ENCODE measurements at regions not wholly inside any gene's neighbourhood (a gene's known extent, or its start where the extent isn't known, plus 50 kb on each side); places are given as distances from the start of the nearest gene placed in this dataset.
A peak's percentile ranks its signal among the peaks of the same experiment; 100 is the strongest.
"Not testable (repeated sequence)": the region's sequence is repeated elsewhere in the genome, so short reads cannot be mapped to it uniquely, and the experiment has no call there.

DNA sequence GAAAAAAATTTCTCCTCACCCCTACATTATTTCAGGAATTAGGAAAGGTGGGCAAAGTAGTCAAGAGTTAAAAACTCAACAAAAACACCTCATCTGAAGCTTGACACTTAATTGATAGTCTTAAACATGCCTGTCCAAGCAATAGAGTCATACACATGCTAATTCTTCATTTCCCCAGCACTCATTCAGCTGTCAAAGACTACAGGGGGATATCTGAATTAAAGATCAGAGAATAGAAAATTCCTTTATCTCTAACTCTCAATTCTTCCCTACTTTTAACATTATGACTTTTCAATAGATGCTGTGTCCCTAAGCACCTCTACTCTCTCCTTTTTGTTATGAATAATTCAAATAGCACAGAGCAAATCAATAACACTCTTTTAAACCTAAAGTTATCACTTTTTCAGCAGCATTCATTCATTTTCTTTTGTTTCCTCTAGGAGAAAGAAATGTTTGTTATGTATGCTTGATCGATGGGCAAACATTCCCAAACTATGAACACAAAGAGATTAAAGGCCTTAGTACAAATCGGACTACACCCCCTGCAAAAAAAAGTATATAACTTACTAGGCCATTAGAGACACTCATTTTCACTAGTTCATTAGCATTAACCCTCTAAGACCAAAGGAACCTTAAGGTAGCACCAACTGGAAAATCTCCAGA lies 94.9 kb upstream of the SPTLC3 start:
- intact Hi-C loops (cut with DNase I, micrococcal nuclease): no loop called here
- DNase-seq (no peak), ATAC-seq (no peak)

DNA sequence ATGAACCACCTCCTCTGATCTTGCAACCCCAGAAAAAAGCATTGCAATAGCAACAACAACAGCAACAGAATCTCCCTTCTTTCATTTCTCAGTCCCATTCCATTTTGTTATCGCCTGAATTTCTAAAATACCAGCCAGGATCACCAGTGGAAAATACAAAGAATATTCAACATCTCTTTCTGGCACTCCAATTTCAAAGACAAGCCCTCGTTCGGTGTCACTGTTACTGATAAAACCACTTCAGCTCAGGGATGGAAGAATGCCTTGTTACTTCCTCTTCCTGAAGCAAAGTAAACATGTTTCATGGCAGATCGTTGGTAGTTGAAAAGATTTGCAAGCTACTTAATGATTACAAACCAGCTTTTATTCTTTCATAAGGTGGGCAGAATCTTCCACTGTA lies 94.0 kb upstream of the SPTLC3 start:
- DNase-seq: no peak
- intact Hi-C loops (cut with DNase I, micrococcal nuclease): no loop called here
- no peak for ATAC-seq

- ATAC-seq (no peak), DNase-seq (no peak)
- intact Hi-C loops (cut with DNase I, micrococcal nuclease): no loop called here
These were observed 92.1 kb upstream of the SPTLC3 start for GRCh38 chr20:12916699-12917098.

DNA sequence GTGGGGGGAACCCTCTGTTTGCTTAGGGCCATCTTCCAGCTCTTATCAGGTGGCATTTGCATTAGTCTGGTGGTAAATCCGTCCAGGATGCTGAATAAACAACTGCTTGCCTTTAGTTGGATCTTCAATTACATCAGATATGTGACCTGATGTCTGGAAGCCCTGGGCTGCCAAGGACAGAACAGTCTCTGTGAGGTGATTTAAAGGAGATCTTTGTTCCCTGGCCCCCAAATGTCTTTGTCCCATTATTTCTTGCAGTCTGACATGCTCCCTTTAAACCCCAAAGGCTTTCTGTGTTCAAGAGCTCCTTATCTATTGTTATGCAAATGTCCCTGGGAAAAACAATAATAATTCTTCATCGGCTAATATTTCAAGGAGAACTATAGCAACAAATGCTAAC lies 84.6 kb upstream of the SPTLC3 start:
- DNase-seq: no peak
- no peak for ATAC-seq
- intact Hi-C loops (cut with DNase I, micrococcal nuclease): no loop called here

DNA sequence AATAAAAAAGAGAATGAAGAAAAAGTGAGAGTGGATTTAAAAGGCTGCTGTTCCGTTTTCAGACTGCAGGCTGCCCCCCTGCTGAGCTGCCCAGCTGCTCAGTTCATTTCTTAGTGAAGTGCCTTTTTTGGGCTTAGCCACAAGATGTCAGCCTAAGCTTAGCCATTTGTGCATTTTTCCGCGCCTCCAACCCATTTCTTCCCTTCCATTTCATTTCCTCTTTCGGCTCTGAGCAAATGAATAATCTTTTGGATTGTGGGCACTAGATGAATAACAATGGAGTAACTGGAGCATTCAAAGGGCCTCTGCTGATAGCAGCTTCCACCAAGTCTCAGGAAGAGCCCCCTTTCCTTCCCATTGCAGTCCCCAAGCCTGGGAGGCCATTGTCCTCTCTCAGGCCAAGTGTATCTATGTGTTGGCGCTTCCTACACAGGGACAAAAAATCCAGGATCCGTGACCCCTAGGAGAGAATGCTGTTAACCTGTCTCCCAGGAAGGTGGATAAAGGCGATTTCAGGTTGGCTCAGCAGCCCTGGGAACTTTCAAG lies 83.5 kb upstream of the SPTLC3 start:
- intact Hi-C loops (cut with DNase I, micrococcal nuclease): no loop called here
- ATAC-seq (peak; percentile 97), DNase-seq (peak; percentile 38 to 40)

DNA sequence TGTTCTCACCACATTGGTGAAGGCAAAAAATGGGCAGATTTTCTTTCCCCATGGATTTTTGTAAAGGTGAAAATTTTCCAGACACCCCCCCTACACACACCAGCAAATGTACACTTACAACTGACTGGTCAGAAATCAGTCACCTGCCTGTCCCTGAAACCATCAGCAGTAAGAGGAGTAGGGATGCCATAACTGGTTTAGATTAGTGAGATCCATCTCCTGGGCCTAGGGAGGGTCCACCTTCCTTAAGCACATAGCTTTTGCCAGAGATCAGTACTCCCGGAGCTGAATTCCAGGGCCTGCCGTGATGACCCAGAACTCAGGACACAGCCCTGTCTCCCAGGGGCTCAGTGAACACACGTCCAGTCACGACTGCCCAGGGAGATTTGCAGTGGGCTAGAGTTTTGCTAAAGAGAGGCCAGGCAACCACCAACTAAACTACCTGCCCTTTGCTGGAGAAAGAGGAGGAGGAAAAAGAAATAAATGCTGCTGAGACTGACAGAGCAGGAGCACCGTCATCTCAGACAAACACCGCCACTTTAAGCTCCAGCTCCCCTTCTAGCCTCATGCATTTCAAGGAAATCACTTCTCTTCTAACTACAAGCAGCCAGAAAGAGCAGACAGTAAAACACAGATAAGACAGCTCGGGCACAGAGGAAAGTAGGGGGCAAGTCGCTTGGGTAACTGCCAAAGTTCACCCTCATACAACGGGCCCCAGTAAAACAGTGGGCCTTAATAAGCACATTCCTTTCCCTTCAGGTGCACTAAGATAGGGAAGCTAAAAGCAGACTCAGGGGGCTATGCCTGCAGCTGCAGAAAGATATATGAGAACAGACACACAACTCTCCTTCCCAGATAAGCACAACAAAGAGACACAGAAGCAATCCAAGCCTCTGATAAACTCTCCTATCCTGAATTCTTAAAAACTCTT lies 82.6 kb upstream of the SPTLC3 start:
- intact Hi-C loops (cut with DNase I, micrococcal nuclease): no loop called here
- no peak for DNase-seq
- ATAC-seq: peak; percentile 15

DNA sequence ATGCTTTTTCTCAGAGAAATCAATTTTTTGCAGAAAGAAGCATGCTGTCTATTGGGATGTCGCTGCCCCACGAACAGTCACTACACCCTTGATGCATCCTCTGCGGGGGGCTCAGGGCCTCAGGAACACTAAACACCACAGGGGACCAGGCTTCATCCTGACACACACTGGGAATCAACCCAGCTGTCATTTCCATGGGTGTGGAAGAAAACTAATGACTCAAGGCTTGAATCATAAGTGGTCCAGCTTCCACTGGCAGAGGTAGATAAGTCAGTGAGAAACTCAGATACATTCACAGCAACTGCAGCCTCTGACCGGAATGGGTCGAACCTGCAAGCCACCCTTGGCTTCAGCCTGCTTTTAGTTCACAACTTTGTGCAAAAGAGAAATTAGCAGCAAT lies 81.3 kb upstream of the SPTLC3 start:
- no peak for DNase-seq
- intact Hi-C loops (cut with DNase I, micrococcal nuclease): no loop called here
- ATAC-seq: no peak

- DNase-seq (no peak), ATAC-seq (no peak)
- intact Hi-C loops (cut with DNase I, micrococcal nuclease): no loop called here
These were observed 80.4 kb upstream of the SPTLC3 start for GRCh38 chr20:12928358-12928754.

GRCh38 chr20:12928755-12929401 lies 79.9 kb upstream of the SPTLC3 start:
- no peak for DNase-seq
- intact Hi-C loops (cut with DNase I, micrococcal nuclease): no loop called here
- ATAC-seq: peak; percentile 33

DNA sequence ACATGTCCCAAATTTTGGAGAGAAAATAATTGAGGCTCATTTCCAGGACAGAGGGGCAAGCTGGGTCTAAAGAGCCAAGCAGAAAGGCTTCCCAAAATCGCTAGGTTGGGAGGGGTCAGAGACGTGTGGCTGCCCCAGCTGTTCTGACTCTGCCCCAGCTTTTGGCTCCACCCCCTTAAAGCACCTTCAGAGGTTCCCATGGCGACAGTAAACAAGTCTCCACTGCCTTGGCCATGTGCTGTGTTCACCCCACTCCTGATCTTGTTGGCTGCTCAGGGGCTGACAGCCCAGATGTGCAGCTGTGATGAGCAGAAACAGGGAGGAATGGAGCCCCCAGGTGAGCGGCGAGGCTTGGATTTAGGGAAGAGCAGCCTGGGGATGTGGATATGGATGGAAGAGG lies 72.8 kb upstream of the SPTLC3 start:
- ATAC-seq: no peak
- DNase-seq: no peak
- intact Hi-C loops (cut with DNase I, micrococcal nuclease): no loop called here

DNA sequence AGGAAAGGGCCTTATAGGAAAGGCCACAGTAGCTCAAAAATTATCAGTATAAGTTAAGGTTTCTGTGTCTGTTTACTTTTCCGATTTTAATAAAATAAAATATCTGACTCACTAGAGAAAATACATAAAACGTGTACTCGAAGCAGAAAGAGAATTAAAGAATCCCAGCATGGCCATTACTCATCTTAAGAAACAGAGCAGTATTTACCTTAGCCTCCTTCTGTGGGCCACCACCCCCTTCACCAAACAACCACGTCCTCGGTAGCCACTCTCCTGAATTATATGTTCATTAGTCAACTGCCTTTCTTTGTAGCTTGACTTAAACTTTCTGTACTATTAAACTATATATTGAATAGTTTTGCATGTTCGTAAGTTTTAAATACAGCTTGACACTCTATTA lies 72.2 kb upstream of the SPTLC3 start:
- DNase-seq (no peak), ATAC-seq (no peak)
- intact Hi-C loops (cut with DNase I, micrococcal nuclease): no loop called here

DNA sequence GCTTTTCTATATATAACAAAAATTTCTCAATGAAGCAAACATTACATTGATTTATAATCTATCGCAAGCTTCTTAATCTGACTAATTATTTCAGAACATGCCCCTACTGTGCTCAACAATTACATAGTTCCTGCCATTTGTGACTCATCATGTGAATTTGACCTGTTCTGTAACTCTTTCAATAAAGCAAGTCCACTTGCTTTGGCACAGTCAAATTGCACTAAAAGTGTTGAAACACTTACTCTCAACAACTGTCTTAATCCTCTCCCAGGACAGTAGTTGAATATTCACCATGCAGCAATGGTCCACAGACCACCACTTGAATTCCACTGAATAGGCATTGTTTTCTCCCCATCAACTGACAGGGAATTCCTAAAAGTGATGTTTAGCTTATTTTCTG lies 67.7 kb upstream of the SPTLC3 start:
- intact Hi-C loops (cut with DNase I, micrococcal nuclease): no loop called here
- DNase-seq (no peak), ATAC-seq (no peak)

GRCh38 chr20:12942123-12942522 lies 66.6 kb upstream of the SPTLC3 start:
- DNase-seq (no peak), ATAC-seq (no peak)
- intact Hi-C loops (cut with DNase I, micrococcal nuclease): no loop called here

DNA sequence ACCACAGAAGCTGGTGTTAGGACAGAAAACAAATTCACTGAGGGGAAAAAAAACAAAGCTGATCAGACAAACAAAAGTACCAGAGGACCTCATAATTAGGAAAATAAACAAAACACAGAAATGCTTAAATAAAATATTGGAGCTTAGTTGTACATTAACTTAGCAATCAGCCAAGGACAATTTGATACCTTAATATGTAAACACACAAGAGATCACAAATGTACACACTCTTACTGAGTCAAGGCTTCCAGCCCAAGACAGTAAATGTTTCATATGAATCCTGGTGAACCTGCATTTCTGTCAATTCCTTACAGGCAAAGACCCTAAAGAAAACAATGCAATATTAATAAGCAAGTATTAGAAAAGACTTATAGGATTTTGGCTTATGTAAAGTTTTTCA lies 62.0 kb upstream of the SPTLC3 start:
- DNase-seq: no peak
- ATAC-seq: no peak
- intact Hi-C loops (cut with DNase I, micrococcal nuclease): no loop called here

DNA sequence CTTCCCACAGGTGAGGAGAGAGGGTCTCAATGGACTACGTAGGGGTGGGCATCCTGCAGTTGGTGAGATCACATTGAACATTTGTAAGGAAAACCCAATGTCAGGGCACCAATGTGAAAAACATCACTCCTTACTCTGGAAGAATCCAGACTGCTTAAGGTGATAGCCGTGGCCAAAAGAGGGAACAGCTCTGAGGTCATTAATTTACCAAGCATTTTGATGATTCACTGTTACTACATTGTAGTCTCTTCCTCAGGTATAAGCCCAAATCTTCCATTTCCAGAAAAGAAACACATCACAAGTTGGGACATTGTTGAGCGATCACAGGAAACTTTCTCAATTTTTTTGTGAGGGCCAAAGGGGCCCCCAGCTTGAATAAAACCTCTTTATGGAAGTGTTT lies 61.1 kb upstream of the SPTLC3 start:
- no peak for DNase-seq
- ATAC-seq: no peak
- intact Hi-C loops (cut with DNase I, micrococcal nuclease): no loop called here

GRCh38 chr20:12949429-12949980 lies 59.3 kb upstream of the SPTLC3 start:
- ATAC-seq (no peak), DNase-seq (no peak)
- intact Hi-C loops (cut with DNase I, micrococcal nuclease): no loop called here

- DNase-seq; ATAC-seq; intact Hi-C loops (cut with DNase I, micrococcal nuclease): not testable (repeated sequence)
These were observed 54.5 kb upstream of the SPTLC3 start for GRCh38 chr20:12954254-12954653.

GRCh38 chr20:12955611-12956010 lies 53.2 kb upstream of the SPTLC3 start:
- intact Hi-C loops (cut with DNase I, micrococcal nuclease): no loop called here
- DNase-seq: no peak
- ATAC-seq: no peak

GRCh38 chr20:12956303-12956702 lies 52.5 kb upstream of the SPTLC3 start:
- no peak for ATAC-seq
- intact Hi-C loops (cut with DNase I, micrococcal nuclease): no loop called here
- DNase-seq: no peak

Measured in left colon (tissue), 2 donors.